ENCODE measurements at regions not wholly inside any gene's neighbourhood (a gene's known extent, or its start where the extent isn't known, plus 50 kb on each side); places are given as distances from the start of the nearest gene placed in this dataset.

- H3K9me3 Mint-ChIP-seq (ENCODE audit: low read depth): peaks cover 3% of the 10 kb centered on the region
- H3K4me3 Mint-ChIP-seq (ENCODE audit: low read depth): no peak overlapping the region
- peaks cover 8% of the 10 kb centered on the region for H3K27me3 Mint-ChIP-seq
- H3K4me1 Mint-ChIP-seq (ENCODE audit: low read depth): peaks cover 4% of the 10 kb centered on the region
- TF ChIP-seq, protein P1, sequence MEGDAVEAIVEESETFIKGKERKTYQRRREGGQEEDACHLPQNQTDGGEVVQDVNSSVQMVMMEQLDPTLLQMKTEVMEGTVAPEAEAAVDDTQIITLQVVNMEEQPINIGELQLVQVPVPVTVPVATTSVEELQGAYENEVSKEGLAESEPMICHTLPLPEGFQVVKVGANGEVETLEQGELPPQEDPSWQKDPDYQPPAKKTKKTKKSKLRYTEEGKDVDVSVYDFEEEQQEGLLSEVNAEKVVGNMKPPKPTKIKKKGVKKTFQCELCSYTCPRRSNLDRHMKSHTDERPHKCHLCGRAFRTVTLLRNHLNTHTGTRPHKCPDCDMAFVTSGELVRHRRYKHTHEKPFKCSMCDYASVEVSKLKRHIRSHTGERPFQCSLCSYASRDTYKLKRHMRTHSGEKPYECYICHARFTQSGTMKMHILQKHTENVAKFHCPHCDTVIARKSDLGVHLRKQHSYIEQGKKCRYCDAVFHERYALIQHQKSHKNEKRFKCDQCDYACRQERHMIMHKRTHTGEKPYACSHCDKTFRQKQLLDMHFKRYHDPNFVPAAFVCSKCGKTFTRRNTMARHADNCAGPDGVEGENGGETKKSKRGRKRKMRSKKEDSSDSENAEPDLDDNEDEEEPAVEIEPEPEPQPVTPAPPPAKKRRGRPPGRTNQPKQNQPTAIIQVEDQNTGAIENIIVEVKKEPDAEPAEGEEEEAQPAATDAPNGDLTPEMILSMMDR (IDR thresholded peaks at IDR 0.05; ENCODE audit: unreplicated experiment): no peak
- H3K36me3 Mint-ChIP-seq (ENCODE audit: insufficient read depth): no peaks in the 10 kb centered on the region
- H3K27ac Mint-ChIP-seq: no peak overlapping the region
- no peak for DNase-seq (ENCODE audit: low spot score, unreplicated experiment)
Observed at GRCh38 chr5:174991847-174992246, 267.5 kb downstream of the MSX2 start.

GRCh38 chr5:174990909-174991308, 266.5 kb downstream of the MSX2 start:
- H3K27ac Mint-ChIP-seq: no peak overlapping the region
- H3K4me1 Mint-ChIP-seq (ENCODE audit: low read depth): peaks cover 4% of the 10 kb centered on the region
- peaks cover 3% of the 10 kb centered on the region for H3K9me3 Mint-ChIP-seq (ENCODE audit: low read depth)
- no peak for DNase-seq (ENCODE audit: low spot score, unreplicated experiment)
- H3K36me3 Mint-ChIP-seq (ENCODE audit: insufficient read depth): no peaks in the 10 kb centered on the region
- peaks cover 9% of the 10 kb centered on the region for H3K27me3 Mint-ChIP-seq
- TF ChIP-seq, protein P1 (IDR thresholded peaks at IDR 0.05; ENCODE audit: unreplicated experiment): no peak
- no peak overlapping the region for H3K4me3 Mint-ChIP-seq (ENCODE audit: low read depth)

DNA sequence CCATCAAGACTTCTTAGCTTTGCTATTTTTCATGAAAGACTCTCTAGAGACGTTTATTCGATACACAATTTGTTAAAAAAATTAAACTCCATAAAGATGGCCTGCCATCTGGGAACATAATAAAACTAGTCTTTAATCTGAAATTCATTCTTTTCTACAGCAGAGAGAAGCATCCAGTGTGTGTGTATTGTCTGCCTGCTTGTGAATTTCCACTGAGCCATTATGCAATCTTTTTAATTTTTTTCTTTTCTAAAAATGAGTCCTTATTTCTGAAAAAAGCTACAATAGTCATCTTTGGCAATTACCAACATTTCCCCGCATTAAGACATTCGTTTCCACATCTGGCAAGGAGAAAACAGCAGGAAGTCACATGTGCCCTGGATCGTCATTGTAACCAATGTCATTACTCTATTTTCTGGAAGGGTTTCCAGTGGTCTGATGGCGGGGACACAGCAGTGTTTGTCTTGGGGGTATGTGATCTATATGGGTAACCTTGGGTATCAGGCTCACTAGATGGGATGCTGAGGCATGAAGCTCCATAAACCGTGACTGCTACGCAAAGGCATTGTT, 263.1 kb downstream of the MSX2 start:
- Mint-ChIP-seq H3K9me3 (ENCODE audit: low read depth) (peaks cover 3% of the 10 kb centered on the region), H3K36me3 (ENCODE audit: insufficient read depth) (no peaks in the 10 kb centered on the region), H3K4me3 (ENCODE audit: low read depth) (no peak overlapping the region), H3K4me1 (ENCODE audit: low read depth) (peaks cover 6% of the 10 kb centered on the region), H3K27ac (no peak overlapping the region), H3K27me3 (peaks cover 6% of the 10 kb centered on the region)
- TF ChIP-seq, protein P1 (IDR thresholded peaks at IDR 0.05; ENCODE audit: unreplicated experiment): no peak
- DNase-seq (ENCODE audit: low spot score, unreplicated experiment): no peak

GRCh38 chr5:174984863-174985262, 260.5 kb downstream of the MSX2 start:
- no peaks in the 10 kb centered on the region for H3K36me3 Mint-ChIP-seq (ENCODE audit: insufficient read depth)
- H3K9me3 Mint-ChIP-seq (ENCODE audit: low read depth): no peaks in the 10 kb centered on the region
- DNase-seq (ENCODE audit: low spot score, unreplicated experiment): no peak
- no peak overlapping the region for H3K4me3 Mint-ChIP-seq (ENCODE audit: low read depth)
- TF ChIP-seq, protein P1 (IDR thresholded peaks at IDR 0.05; ENCODE audit: unreplicated experiment): no peak
- peaks cover 2% of the 10 kb centered on the region for H3K27me3 Mint-ChIP-seq
- H3K4me1 Mint-ChIP-seq (ENCODE audit: low read depth): peaks cover 18% of the 10 kb centered on the region
- no peak overlapping the region for H3K27ac Mint-ChIP-seq

GRCh38 chr5:174982485-174982884, 258.1 kb downstream of the MSX2 start:
- Mint-ChIP-seq H3K36me3 (ENCODE audit: insufficient read depth) (no peaks in the 10 kb centered on the region), H3K27me3 (peaks cover 2% of the 10 kb centered on the region), H3K27ac (peak overlapping the region; percentile 21), H3K9me3 (ENCODE audit: low read depth) (peaks cover 4% of the 10 kb centered on the region), H3K4me1 (ENCODE audit: low read depth) (peaks cover 19% of the 10 kb centered on the region), H3K4me3 (ENCODE audit: low read depth) (no peak overlapping the region)
- TF ChIP-seq, protein P1 (IDR thresholded peaks at IDR 0.05; ENCODE audit: unreplicated experiment): no peak
- no peak for DNase-seq (ENCODE audit: low spot score, unreplicated experiment)
